Adrenal gland (tissue), 5 donors: ENCODE measurements at regions not wholly inside any gene's neighbourhood (a gene's known extent, or its start where the extent isn't known, plus 50 kb on each side); places are given as distances from the start of the nearest gene placed in this dataset.

ENCODE experiments used
- CTCF ChIP-seq, 6 experiments: fragments of 450-650 bp in 4 of 6; fragments of 200-600 bp in 2 of 6; sonication (generic) in 1 of 6; IDR thresholded peaks; 1 replicate in 5 of 6; 2 replicates in 1 of 6; pipeline versions ENCODE4 v1.5.1 to v1.8.0; 2016 to 2021; ENCODE audit warnings: antibody characterized with exemption in 6 of 6, mild to moderate bottlenecking in 2 of 6, moderate library complexity in 1 of 6
- POLR2A ChIP-seq, 2 donors: fragments of 450-650 bp; IDR thresholded peaks; one replicate each; pipeline ENCODE4 v1.6.1; 2017; ENCODE audit warnings: antibody characterized with exemption in 2 of 2, mild to moderate bottlenecking in 2 of 2, moderate library complexity in 1 of 2
- donor health status: DM: no; HTN: no; CAD: no.

- TF ChIP-seq CTCF (IDR thresholded peaks at IDR 0.05) (no peak), POLR2A (IDR thresholded peaks at IDR 0.05) (no peak)
Measured at GRCh38 chr5:173726846-173727557, 110.6 kb upstream of the BOD1 start.
